ENCODE measurements at regions not wholly inside any gene's neighbourhood (a gene's known extent, or its start where the extent isn't known, plus 50 kb on each side); places are given as distances from the start of the nearest gene placed in this dataset.

- TF ChIP-seq POLR2A (IDR thresholded peaks at IDR 0.05) (no peak), CTCF (IDR thresholded peaks at IDR 0.05) (no peak)
Observed at GRCh38 chr5:127213231-127213630, 77.4 kb upstream of the MEGF10 start.
